Heart left ventricle (tissue), 16 donors: ENCODE measurements at regions not wholly inside any gene's neighbourhood (a gene's known extent, or its start where the extent isn't known, plus 50 kb on each side); places are given as distances from the start of the nearest gene placed in this dataset.

ENCODE experiments used
- ATAC-seq, 4 donors: fragments of 200-7000 bp; cut with Tn5 transposase; one replicate each; pipeline ENCODE4 v1.9.1; 2020 to 2022; ENCODE audit warnings: moderate library complexity in 4 of 4, mild to moderate bottlenecking in 3 of 4, moderate number of reproducible peaks in 1 of 4
- DNase-seq, 5 donors: peaks; one replicate each; pipeline ENCODE4 v3.0.0-alpha.2; 2020
- H3K27ac ChIP-seq, 12 donors: fragments of 200-600 bp; sonication (generic) in 4 of 12; one replicate each; pipeline versions ENCODE4 v1.5.0 to v1.8.0; 2016 to 2022; ENCODE audit warnings: mild to moderate bottlenecking in 2 of 12
- H3K27me3 ChIP-seq, 9 donors: fragments of 200-600 bp; sonication (generic) in 2 of 9; one replicate each; pipeline versions ENCODE4 v1.5.1 to v1.8.0; 2016 to 2022; ENCODE audit warnings: mild to moderate bottlenecking in 3 of 9
- H3K36me3 ChIP-seq, 9 donors: fragments of 200-600 bp; sonication (generic) in 2 of 9; one replicate each; pipeline versions ENCODE4 v1.5.0 to v1.8.0; 2018 to 2022; ENCODE audit warnings: mild to moderate bottlenecking in 2 of 9
- H3K4me1 ChIP-seq, 12 donors: fragments of 200-600 bp; sonication (generic) in 4 of 12; one replicate each; pipeline versions ENCODE4 v1.5.0 to v1.8.0; 2016 to 2022; ENCODE audit warnings: mild to moderate bottlenecking in 3 of 12
- H3K4me3 ChIP-seq, 12 donors: fragments of 200-600 bp; sonication (generic) in 4 of 12; one replicate each; pipeline versions ENCODE4 v1.5.0 to v1.8.0; 2017 to 2022; ENCODE audit warnings: mild to moderate bottlenecking in 9 of 12, moderate library complexity in 4 of 12
- H3K9me3 ChIP-seq, 12 donors: fragments of 200-600 bp; sonication (generic) in 4 of 12; one replicate each; pipeline versions ENCODE4 v1.5.0 to v1.8.0; 2016 to 2022; ENCODE audit warnings: mild to moderate bottlenecking in 1 of 12
- CTCF ChIP-seq, 12 donors: fragments of 200-600 bp; sonication (generic) in 4 of 12; IDR thresholded peaks; one replicate each; pipeline versions ENCODE4 v1.5.0 to v1.8.0; 2018 to 2022; ENCODE audit warnings: antibody characterized with exemption in 12 of 12, mild to moderate bottlenecking in 5 of 12
- POLR2A ChIP-seq, 2 donors: fragments of 450-650 bp; IDR thresholded peaks; one replicate each; pipeline ENCODE4 v1.6.1; 2017; ENCODE audit warnings: antibody characterized with exemption in 2 of 2, mild to moderate bottlenecking in 2 of 2, moderate library complexity in 2 of 2
- WGBS, 4 donors: extraction: QIAGEN DNeasy Blood & Tissue Kit in 2 of 4; methylation state at CpG; one replicate each; pipeline versions ENCODE4 v1.1.5 to v1.1.7; 2013 to 2018; 5-methylcytosine and 5-hydroxymethylcytosine counted together
- intact Hi-C, 10 donors: fragments of 100-400 bp; cut with DNase I; formaldehyde crosslinking; loops; one replicate each; pipeline versions ENCODE4 v1.11.1 to v1.14.2; 2022
- donor health status: ischemic (EF 13 %, LVEDD 7.1; RV severe dilation, severe dysfunction).
- donor health status: healthy with polysubstance abuse.
- donor health status: DM: no; HTN: yes; CAD: no.
- donor health status: DM: no; HTN: no; CAD: no.
- donor health status: ischemic (EF 25% LVEDD 6.9; RV normal size, moderate dysfunction).
- donor health status: ischemic (EF 25% LVEDD 5.7; RV mildly dilated, moderate dysfunction).
- donor health status: healthy.
- donor health status: DM: yes; HTN: yes; CAD: no.
- donor health status: ischemic (EF 35%, LVEDD 5.7; RV mildly dilated, moderate dysfunction).
- donor health status: nonischemic (EF 11% LVEDD 7.7; RV severe dilation, severe dysfunction).
- donor health status: DM: yes; HTN: yes; CAD: no.
- donor health status: PGD.
- donor health status: ischemic (EF 29% LVEDD 5.4; RV normal size, mild dysfunction).
- donor health status: nonischemic (EF 23%, LVEDD 6.1; RV moderate dilation, normal function).

GRCh38 chr14:71704210-71704609 lies 228.0 kb upstream of the RGS6 start:
- peaks cover 0 to 13% (median 0%) of the 10 kb centered on the region in 12 donors for H3K4me1 ChIP-seq
- H3K27ac ChIP-seq: no peak overlapping the region
- no peaks in the 10 kb centered on the region for H3K27me3 ChIP-seq
- peaks cover 0 to 18% (median 1%) of the 10 kb centered on the region in 9 donors for H3K36me3 ChIP-seq
- H3K9me3 ChIP-seq: no peaks in the 10 kb centered on the region
- WGBS, 4 donors: 95 to 98% (median 97%) methylated on average over 1 of the region's 1 CpG
- DNase-seq (no peak), ATAC-seq (no peak)
- intact Hi-C loops: no loop called here
- TF ChIP-seq CTCF (IDR thresholded peaks at IDR 0.05) (no peak), POLR2A (IDR thresholded peaks at IDR 0.05) (no peak)
- no peak overlapping the region for H3K4me3 ChIP-seq

- H3K27ac ChIP-seq: no peak overlapping the region
- ATAC-seq: no peak
- no peaks in the 10 kb centered on the region for H3K9me3 ChIP-seq
- no peaks in the 10 kb centered on the region for H3K27me3 ChIP-seq
- H3K36me3 ChIP-seq: peaks cover 0 to 29% (median 4%) of the 10 kb centered on the region in 9 donors
- peaks cover 0 to 13% (median 0%) of the 10 kb centered on the region in 12 donors for H3K4me1 ChIP-seq
- 93 to 97% (median 94%) methylated on average over 4 of the region's 4 CpGs for WGBS, 4 donors
- intact Hi-C loops: no loop called here
- TF ChIP-seq CTCF (IDR thresholded peaks at IDR 0.05) (no peak), POLR2A (IDR thresholded peaks at IDR 0.05) (no peak)
- no peak overlapping the region for H3K4me3 ChIP-seq
- no peak for DNase-seq
Measured at GRCh38 chr14:71705460-71705859, 226.8 kb upstream of the RGS6 start.

- ATAC-seq (no peak), DNase-seq (no peak)
- Histone ChIP-seq H3K9me3 (no peaks in the 10 kb centered on the region), H3K4me3 (no peak overlapping the region), H3K27ac (no peak overlapping the region), H3K4me1 (peaks cover 0 to 14% (median 3%) of the 10 kb centered on the region in 12 donors), H3K36me3 (peaks cover 0 to 29% (median 4%) of the 10 kb centered on the region in 9 donors), H3K27me3 (no peaks in the 10 kb centered on the region)
- intact Hi-C loops: no loop called here
- no peak for TF ChIP-seq POLR2A (IDR thresholded peaks at IDR 0.05)
- TF ChIP-seq CTCF (IDR thresholded peaks at IDR 0.05): no peak
- 95 to 98% (median 97%) methylated on average over 8 to 9 of the region's 9 CpGs for WGBS, 4 donors
Measured at GRCh38 chr14:71709076-71709475, 223.2 kb upstream of the RGS6 start.

- intact Hi-C loops: no loop called here
- no peak for DNase-seq
- ATAC-seq: no peak
- Histone ChIP-seq H3K36me3 (peaks cover 0 to 23% (median 4%) of the 10 kb centered on the region in 9 donors), H3K9me3 (no peaks in the 10 kb centered on the region), H3K27me3 (no peaks in the 10 kb centered on the region), H3K4me3 (no peak overlapping the region), H3K4me1 (peaks cover 0 to 14% (median 3%) of the 10 kb centered on the region in 12 donors), H3K27ac (no peak overlapping the region)
- 84 to 98% (median 91%) methylated on average over 7 of the region's 7 CpGs for WGBS, 4 donors
- TF ChIP-seq POLR2A (IDR thresholded peaks at IDR 0.05) (no peak), CTCF (IDR thresholded peaks at IDR 0.05) (no peak)
Measured at GRCh38 chr14:71709987-71710386, 222.2 kb upstream of the RGS6 start.
